K562 (cell line): ENCODE measurements at regions not wholly inside any gene's neighbourhood (a gene's known extent, or its start where the extent isn't known, plus 50 kb on each side); places are given as distances from the start of the nearest gene placed in this dataset.

ENCODE experiments used
- GABPA ChIP-seq: fragments of 200-800 bp; sonication (Bioruptor generic); conservative IDR thresholded peaks from 2 replicates; pipeline ENCODE4 v1.6.1; 2016; ENCODE audit warnings: low read depth, missing genetic modification characterization, missing compliant biosample characterization
- SIX5 ChIP-seq, 2 experiments: IDR thresholded peaks; 2 replicates each; pipeline ENCODE4 v1.6.1; 2011; ENCODE audit warnings: low read length in 2 of 2, borderline replicate concordance in 1 of 2, low read depth in 1 of 2, mild to moderate bottlenecking in 1 of 2, moderate library complexity in 1 of 2; ENCODE audit not compliant: insufficient read depth in 1 of 2

DNA sequence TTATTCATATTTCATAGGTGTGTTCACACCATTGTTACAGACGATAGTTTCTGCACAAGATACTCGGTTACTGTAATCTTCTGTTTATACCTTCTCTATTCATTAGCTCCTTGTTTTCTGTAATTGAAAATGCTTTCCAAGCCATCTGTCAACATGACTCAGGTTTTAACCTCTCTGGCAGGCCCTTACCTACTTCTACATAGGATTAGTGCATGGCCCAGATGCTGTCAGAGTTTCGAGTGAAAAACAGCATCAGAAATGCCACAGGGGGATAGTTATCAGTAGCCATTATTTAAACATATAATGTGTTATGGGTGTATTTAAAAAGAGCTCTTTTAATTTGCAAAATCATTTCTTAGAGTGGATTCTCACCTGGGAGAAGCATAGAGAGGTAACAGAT, 596.4 kb downstream of the FBXO15 start:
- TF ChIP-seq GABPA (tag) (no peak), SIX5 (IDR thresholded peaks at IDR 0.05; ENCODE audit: borderline replicate concordance in 1 of 2, insufficient read depth in 1 of 2, low read depth in 1 of 2, low read length in 2 of 2) (no peak)
